Astrocyte (in vitro differentiated cells and primary cell): ENCODE measurements at regions not wholly inside any gene's neighbourhood (a gene's known extent, or its start where the extent isn't known, plus 50 kb on each side); places are given as distances from the start of the nearest gene placed in this dataset.

Source experiments
- EZH2 ChIP-seq: IDR thresholded peaks from 2 replicates; pipeline ENCODE4 v1.6.1; 2012; ENCODE audit warnings: mild to moderate bottlenecking, low read length, inconsistent platforms; ENCODE audit not compliant: insufficient read depth
- TF ChIP-seq, protein P1 (sequence below): IDR thresholded peaks from 2 replicates; pipeline ENCODE4 v1.5.1; 2011; ENCODE audit warnings: low read depth, mild to moderate bottlenecking, inconsistent platforms, low read length, moderate library complexity; ENCODE audit not compliant: insufficient read depth

DNA sequence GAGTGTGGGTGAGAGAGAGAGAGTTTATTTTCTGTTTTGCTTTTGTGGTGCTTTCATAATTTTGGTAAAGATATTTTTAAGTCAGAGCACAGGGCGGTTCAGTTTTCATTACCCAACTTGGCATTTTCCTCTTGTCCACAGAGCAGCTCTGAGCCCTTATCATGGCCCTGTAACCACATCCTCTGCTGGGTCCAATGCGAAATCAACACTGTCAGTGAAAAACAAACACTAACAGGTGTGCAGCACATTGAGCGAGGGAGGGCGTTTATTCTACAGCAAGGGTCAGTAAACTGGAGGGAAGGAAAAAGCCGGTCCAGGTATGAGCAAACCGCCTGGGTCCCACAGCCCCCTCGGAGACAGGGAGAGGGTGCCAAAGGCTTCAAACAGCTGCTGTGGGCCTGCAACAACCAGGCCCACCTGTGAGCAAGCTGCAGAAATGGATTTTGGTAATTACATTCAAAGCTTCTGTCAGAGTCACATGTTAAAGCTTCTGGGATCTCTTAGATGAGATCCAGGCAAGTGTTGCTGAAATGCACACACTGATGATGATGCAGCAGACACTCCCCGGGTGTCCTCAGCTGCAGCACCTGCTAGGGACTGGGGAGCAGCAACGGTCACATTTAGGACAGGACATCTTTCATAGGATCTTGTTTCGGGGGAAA is 132.7 kb upstream of the DYRK2 start:
- TF ChIP-seq EZH2, result no peak
- TF ChIP-seq, protein P1, sequence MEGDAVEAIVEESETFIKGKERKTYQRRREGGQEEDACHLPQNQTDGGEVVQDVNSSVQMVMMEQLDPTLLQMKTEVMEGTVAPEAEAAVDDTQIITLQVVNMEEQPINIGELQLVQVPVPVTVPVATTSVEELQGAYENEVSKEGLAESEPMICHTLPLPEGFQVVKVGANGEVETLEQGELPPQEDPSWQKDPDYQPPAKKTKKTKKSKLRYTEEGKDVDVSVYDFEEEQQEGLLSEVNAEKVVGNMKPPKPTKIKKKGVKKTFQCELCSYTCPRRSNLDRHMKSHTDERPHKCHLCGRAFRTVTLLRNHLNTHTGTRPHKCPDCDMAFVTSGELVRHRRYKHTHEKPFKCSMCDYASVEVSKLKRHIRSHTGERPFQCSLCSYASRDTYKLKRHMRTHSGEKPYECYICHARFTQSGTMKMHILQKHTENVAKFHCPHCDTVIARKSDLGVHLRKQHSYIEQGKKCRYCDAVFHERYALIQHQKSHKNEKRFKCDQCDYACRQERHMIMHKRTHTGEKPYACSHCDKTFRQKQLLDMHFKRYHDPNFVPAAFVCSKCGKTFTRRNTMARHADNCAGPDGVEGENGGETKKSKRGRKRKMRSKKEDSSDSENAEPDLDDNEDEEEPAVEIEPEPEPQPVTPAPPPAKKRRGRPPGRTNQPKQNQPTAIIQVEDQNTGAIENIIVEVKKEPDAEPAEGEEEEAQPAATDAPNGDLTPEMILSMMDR, result no peak
